ENCODE measurements at regions not wholly inside any gene's neighbourhood (a gene's known extent, or its start where the extent isn't known, plus 50 kb on each side); places are given as distances from the start of the nearest gene placed in this dataset.

DNA sequence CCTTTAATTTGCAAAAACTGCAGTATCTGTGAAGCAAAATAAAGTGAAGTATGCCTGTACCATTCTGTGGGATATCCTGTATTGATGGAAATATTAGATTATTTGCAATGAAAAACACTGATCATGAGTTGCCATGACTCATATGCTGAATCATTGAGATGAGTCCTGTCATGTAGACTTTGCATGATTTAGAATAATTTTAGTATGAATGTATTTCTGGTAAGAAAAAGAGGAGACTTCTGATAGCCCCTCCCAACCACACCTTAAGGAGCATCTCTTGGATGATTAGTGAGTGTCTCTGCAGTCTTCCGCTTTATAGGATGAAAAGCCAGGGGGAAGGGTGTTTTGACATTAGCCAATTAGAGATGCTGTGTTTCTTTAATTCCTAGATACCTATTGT is 55.2 kb upstream of the PTGS2 start:
- DNase-seq = no peak

DNA sequence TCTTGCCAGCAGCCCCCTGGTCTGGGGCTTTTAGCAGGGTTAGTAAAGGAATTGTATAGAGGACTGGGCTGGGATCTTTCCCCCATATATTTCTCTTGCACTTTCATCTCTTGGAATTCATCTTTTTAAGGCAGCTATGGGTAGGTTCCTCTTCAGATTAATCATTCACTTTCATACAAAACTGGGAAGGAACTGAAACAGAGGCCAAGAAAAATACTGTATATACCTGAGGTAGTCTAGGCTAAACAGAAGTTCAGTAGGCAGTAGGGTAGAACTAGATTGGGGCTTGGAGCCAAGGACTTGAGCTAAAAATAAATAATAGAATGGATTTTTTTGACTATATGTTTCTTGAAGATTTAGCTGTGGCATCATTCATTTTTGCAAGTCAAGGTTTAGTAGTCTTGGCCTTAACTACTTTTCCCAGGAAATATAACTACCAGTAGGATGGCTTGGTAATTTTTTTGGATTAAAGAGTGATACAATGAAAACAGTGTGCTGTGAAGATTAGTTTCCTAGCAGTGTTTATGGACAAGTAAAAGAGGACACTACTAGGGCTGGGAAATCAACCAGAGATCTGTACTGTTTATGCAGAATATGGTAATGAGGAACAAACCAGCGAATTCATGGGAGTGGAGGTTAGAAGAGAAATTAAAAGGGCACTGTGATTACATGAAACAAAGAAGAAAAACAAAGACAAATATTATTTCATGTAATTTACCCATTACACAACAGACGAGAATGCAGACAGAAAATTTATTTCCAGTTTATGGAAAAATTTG is 50.9 kb upstream of the PTGS2 start:
- no peak for DNase-seq

Measured in hematopoietic multipotent progenitor cell treated with erythropoietin and hydrocortisone succinate and interleukin-3 and kit ligand, for 8 days (in vitro differentiated cells).